HG03066 (cell line): ENCODE measurements at regions not wholly inside any gene's neighbourhood (a gene's known extent, or its start where the extent isn't known, plus 50 kb on each side); places are given as distances from the start of the nearest gene placed in this dataset.

Source experiments
- ATAC-seq: cut with Tn5 transposase; IDR thresholded peaks from one replicate; pipeline ENCODE4 v1.9.1; 2021; ENCODE audit warnings: low read depth; ENCODE audit not compliant: unreplicated experiment

- no peak for ATAC-seq
These were observed 201.2 kb downstream of the CMPK2 start for GRCh38 chr2:6664332-6665061.

DNA sequence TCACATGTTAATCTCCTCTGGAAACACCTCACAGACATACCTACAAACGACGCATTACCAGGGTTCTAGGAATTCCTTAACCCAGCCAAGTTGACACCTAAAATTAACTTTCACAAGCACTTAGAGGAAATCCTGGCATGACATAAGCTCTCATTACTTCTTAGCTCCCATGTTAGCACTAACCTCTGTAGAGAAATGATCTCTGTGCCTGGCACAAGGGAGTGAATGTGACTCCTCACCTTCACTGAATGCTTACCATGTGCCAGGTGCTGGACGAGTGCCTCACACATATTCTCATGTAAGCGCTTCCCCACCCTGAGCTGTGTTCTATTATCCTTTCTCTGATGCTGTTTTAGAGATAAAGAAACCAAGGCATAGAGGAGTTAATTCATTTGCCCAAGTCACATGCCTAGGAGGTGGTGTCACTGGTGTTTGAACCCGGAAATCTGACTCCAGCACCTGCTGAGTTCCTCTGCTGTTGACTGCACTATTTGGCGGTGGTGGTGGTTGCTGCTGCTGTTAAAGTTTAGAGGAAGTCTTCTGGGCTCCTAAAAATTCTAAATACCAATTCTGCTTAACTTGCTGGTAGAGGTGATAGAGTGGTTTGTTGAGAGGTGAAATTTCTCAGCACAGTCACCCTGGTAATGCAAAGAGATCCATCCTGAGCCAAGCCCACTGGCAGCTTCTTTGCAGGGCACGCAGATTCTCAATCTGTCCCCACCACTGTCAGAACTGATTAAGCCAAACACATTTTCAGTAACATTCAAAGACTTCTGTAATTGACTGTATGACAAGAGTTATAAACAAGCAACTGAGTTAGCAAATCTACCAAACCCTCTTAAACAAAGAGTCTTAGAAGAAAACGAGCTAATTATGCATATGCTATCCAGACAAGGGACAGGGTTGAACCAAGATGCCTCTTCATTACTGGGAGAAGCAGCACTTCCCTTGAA is 200.3 kb downstream of the CMPK2 start:
- ATAC-seq, result no peak

DNA sequence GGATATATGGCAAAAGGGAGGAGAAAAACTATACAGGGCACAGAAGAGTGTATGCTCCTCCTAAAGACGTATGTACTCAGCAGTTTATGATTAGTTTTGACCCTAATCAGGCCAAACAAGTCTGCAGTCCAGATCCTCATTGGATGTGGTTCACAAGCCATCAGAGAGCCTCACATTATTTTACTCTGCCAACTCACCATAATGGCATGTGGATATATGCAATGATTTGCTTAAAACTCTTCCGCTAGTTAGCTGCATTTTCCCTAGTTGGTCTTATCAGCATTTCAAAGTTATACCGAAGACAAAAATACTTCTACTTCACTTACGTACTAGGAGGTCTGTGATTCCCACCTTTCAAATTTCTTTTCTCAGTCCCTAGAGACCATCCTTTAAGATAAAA is 198.4 kb downstream of the CMPK2 start:
- no peak for ATAC-seq

DNA sequence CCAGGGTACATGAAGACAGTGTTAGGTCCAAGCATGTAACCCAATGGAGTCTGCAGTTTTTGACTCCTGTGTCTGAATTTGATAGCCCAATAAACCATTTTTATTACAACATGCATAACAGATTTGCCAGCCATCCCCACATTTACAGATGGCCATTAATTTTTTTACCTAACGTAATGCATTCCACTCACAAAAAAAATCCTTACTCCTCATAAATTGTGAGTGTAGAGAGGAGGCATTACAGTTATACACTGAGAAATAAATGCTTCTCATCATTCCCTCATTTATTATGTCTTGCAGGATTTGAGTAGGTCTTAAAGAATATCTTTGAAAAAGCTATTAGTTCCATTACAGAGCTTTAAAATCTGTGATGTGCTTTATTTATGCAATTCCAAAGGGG is 193.8 kb downstream of the CMPK2 start:
- no peak for ATAC-seq

GRCh38 chr2:6674381-6674780 is 191.3 kb downstream of the CMPK2 start:
- ATAC-seq, result no peak

- no peak for ATAC-seq
These were observed 189.9 kb downstream of the CMPK2 start for GRCh38 chr2:6675791-6676190.

DNA sequence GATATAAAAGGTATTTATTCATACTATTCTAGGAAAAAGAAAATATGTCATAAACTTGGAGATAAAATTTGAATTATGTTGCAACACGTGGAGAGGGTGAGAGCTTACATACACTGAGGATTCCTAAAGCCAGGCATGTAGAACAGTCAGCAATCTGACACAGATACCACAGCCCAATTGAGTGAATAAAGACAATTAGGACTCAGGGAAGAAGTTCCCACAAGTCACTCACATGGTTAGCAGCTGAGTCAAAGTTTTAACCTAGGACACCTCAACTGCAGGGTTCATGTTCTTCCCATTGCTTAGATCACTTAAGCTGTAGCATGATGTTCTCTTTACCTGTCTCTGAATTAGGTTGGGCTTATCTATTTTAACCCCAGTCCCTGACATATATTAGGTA is 189.5 kb downstream of the CMPK2 start:
- ATAC-seq, result no peak

- ATAC-seq, result no peak
These were observed 188.9 kb downstream of the CMPK2 start for GRCh38 chr2:6676776-6677175.

GRCh38 chr2:6679471-6679870 is 186.2 kb downstream of the CMPK2 start:
- no peak for ATAC-seq

DNA sequence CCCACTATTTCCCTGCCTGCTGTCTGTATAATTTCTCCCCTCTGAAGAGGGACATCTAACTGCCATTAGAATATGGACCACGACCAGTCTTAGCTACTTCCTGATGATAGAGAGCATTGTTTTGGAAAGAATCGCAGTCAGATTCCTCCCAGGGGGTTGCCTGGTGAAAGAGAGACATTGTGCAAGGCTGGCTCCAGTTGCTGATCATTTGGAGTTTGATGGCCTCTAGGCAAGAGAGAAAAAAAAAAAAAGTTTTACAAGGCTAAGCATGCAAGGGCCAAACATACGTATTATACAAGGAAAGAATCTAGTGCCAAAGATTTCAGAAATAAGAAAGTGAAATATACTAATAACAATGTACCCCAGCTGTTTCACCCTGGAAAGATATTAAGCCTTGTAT is 182.2 kb downstream of the CMPK2 start:
- ATAC-seq, result no peak

DNA sequence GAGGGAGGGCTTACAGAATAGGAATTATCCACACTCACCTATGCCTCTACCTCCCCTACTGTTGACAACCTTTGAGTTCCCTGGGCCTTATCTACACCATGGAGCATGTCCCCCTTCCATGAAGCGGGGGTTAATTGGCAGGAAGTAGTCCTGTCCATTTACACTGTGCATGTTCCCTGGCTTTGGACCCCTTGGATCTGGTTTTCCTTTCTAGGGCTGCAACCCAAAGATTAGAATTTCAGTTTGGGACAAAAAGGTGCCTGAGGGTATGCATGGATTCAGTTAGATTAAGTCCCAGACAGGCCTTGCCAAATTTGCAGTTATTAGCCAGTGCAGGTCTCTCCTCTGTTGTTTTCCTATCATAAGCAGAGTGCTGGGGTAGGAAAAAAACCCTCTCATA is 180.3 kb downstream of the CMPK2 start:
- ATAC-seq, result no peak

GRCh38 chr2:6692056-6692455 is 173.7 kb downstream of the CMPK2 start:
- ATAC-seq, result no peak

GRCh38 chr2:6692819-6693218 is 172.9 kb downstream of the CMPK2 start:
- no peak for ATAC-seq

DNA sequence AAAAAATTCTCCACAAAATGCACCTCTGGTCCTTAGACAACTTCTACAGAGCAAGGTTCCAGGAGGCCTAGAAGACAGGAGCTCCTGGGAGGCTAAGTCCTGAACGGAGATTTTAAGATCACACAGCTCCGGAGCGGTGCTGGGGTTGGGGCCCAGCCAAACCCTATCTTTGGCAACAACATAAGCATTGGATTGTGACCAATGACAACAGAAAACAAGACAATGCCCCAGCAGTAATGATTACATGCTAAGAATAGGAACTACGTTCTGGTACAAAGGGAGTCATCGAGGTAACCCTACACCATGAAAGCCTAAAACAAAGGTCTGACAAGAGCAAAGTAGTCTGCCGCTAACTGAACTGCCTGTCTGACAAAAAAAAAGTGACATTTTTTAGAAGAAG is 171.2 kb downstream of the CMPK2 start:
- ATAC-seq, result no peak

GRCh38 chr2:6700335-6700734 is 165.4 kb downstream of the CMPK2 start:
- no peak for ATAC-seq

GRCh38 chr2:6704077-6704476 is 161.6 kb downstream of the CMPK2 start:
- ATAC-seq, result no peak

- no peak for ATAC-seq
These were observed 144.3 kb downstream of the CMPK2 start for GRCh38 chr2:6721395-6721794.

- ATAC-seq, result no peak
These were observed 143.1 kb downstream of the CMPK2 start for GRCh38 chr2:6722574-6722973.

GRCh38 chr2:6723865-6724604 is 141.7 kb downstream of the CMPK2 start:
- ATAC-seq, result no peak

DNA sequence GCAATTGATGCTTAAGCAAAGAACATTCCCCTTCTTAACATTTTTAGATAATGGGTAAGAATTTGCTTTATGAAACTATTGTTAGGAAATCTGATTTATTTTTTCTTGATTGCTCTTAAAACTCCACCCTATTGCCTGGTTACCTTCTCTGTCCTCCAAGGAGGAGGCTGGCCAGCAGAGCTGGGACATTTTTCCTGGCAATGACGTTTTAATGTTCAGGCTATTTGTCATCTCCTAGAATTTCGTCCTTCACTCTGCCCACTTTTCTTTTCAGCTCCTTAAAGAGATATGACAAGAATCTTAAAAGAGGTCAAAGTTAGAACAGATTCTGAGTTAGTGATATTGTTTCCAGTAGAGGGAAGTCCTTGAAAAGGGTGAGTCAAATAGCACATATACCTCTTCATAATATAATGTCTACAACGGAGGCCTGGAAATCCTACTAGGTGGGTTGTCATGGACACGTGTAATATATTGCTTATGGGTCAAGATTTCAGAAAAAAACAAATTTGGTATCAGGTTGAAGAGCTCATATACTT is 141.0 kb downstream of the CMPK2 start:
- no peak for ATAC-seq

- ATAC-seq, result no peak
These were observed 137.6 kb downstream of the CMPK2 start for GRCh38 chr2:6728156-6728555.
